Activated T-helper 1 cell treated with anti-CD3 and anti-CD28 coated beads, Interleukin-12 subunit alpha, Interleukin-12 subunit beta, Interleukin-2, Interleukin-4 antibody, amounts not matched to agents 30 ng/mL and 10 ng/mL and 1 ng/mL, durations not matched to agents 14 hours and 24 hours and 36 hours (primary cell): ENCODE measurements at regions not wholly inside any gene's neighbourhood (a gene's known extent, or its start where the extent isn't known, plus 50 kb on each side); places are given as distances from the start of the nearest gene placed in this dataset.

ENCODE experiments used
- DNase-seq: peaks from one replicate; pipeline ENCODE4 v3.0.0; 2021; ENCODE audit warnings: low spot score
- H3K27ac Mint-ChIP-seq: one replicate; pipeline ENCODE4 v1.8.0; 2021; ENCODE audit warnings: mild to moderate bottlenecking, mixed read lengths
- H3K27me3 Mint-ChIP-seq: one replicate; pipeline ENCODE4 v1.8.0; 2022; ENCODE audit warnings: mild to moderate bottlenecking, moderate library complexity, mixed read lengths; ENCODE audit not compliant: insufficient read depth
- H3K36me3 Mint-ChIP-seq: one replicate; pipeline ENCODE4 v1.8.0; 2021; ENCODE audit warnings: low read depth, mixed read lengths
- H3K4me1 Mint-ChIP-seq: one replicate; pipeline ENCODE4 v1.8.0; 2021; ENCODE audit warnings: low read depth, mixed read lengths
- H3K4me3 Mint-ChIP-seq: one replicate; pipeline ENCODE4 v1.8.0; 2021; ENCODE audit warnings: mild to moderate bottlenecking, moderate library complexity, mixed read lengths
- H3K9me3 Mint-ChIP-seq: one replicate; pipeline ENCODE4 v1.8.0; 2021; ENCODE audit warnings: mixed read lengths
- intact Hi-C: fragments of 100-400 bp; cut with micrococcal nuclease; formaldehyde crosslinking; loops from one replicate; pipeline ENCODE4 v1.15.1; 2024

- H3K27me3 Mint-ChIP-seq: no peaks in the 10 kb centered on the region
- no peak overlapping the region for H3K27ac Mint-ChIP-seq
- H3K9me3 Mint-ChIP-seq: no peaks in the 10 kb centered on the region
- DNase-seq: no peak
- H3K4me3 Mint-ChIP-seq: no peak overlapping the region
- no peaks in the 10 kb centered on the region for H3K36me3 Mint-ChIP-seq
- intact Hi-C loops: no loop called here
- peaks cover 8% of the 10 kb centered on the region for H3K4me1 Mint-ChIP-seq
Measured at GRCh38 chr10:105834261-105835059, 1193.4 kb downstream of the SORCS3 start.

GRCh38 chr10:105827133-105827532, 1186.0 kb downstream of the SORCS3 start:
- H3K9me3 Mint-ChIP-seq: no peaks in the 10 kb centered on the region
- intact Hi-C loops: no loop called here
- no peaks in the 10 kb centered on the region for H3K36me3 Mint-ChIP-seq
- no peak overlapping the region for H3K27ac Mint-ChIP-seq
- H3K4me1 Mint-ChIP-seq: no peaks in the 10 kb centered on the region
- no peak overlapping the region for H3K4me3 Mint-ChIP-seq
- no peaks in the 10 kb centered on the region for H3K27me3 Mint-ChIP-seq
- no peak for DNase-seq

- Mint-ChIP-seq H3K4me1 (no peaks in the 10 kb centered on the region), H3K27me3 (no peaks in the 10 kb centered on the region), H3K9me3 (peaks cover 5% of the 10 kb centered on the region), H3K4me3 (no peak overlapping the region), H3K36me3 (no peaks in the 10 kb centered on the region), H3K27ac (no peak overlapping the region)
- intact Hi-C loops: no loop called here
- DNase-seq: no peak
Measured at GRCh38 chr10:105807935-105808587, 1167.0 kb downstream of the SORCS3 start.

- Mint-ChIP-seq H3K9me3 (no peaks in the 10 kb centered on the region), H3K27me3 (no peaks in the 10 kb centered on the region), H3K4me3 (no peak overlapping the region), H3K36me3 (no peaks in the 10 kb centered on the region), H3K27ac (no peak overlapping the region), H3K4me1 (no peaks in the 10 kb centered on the region)
- DNase-seq: no peak
- intact Hi-C loops: no loop called here
Measured at GRCh38 chr10:105803206-105803605, 1162.1 kb downstream of the SORCS3 start.

- H3K9me3 Mint-ChIP-seq: no peaks in the 10 kb centered on the region
- H3K4me3 Mint-ChIP-seq: no peak overlapping the region
- no peak for DNase-seq
- intact Hi-C loops: no loop called here
- no peak overlapping the region for H3K27ac Mint-ChIP-seq
- no peaks in the 10 kb centered on the region for H3K27me3 Mint-ChIP-seq
- no peaks in the 10 kb centered on the region for H3K4me1 Mint-ChIP-seq
- H3K36me3 Mint-ChIP-seq: no peaks in the 10 kb centered on the region
Measured at GRCh38 chr10:105800641-105801040, 1159.6 kb downstream of the SORCS3 start.

- no peak for DNase-seq
- no peaks in the 10 kb centered on the region for H3K9me3 Mint-ChIP-seq
- no peak overlapping the region for H3K4me3 Mint-ChIP-seq
- no peak overlapping the region for H3K27ac Mint-ChIP-seq
- H3K4me1 Mint-ChIP-seq: no peaks in the 10 kb centered on the region
- H3K36me3 Mint-ChIP-seq: no peaks in the 10 kb centered on the region
- no peaks in the 10 kb centered on the region for H3K27me3 Mint-ChIP-seq
- intact Hi-C loops: loop anchor here (10.0 kb wide), 1 partner anchor 376 kb away; no protein-coding TSS in a partner anchor
Measured at GRCh38 chr10:105798328-105798889, 1157.3 kb downstream of the SORCS3 start.

GRCh38 chr10:105797234-105797890, 1156.3 kb downstream of the SORCS3 start:
- no peak overlapping the region for H3K27ac Mint-ChIP-seq
- intact Hi-C loops: loop anchor here (10.0 kb wide), 1 partner anchor 377 kb away; no protein-coding TSS in a partner anchor
- H3K27me3 Mint-ChIP-seq: no peaks in the 10 kb centered on the region
- H3K4me3 Mint-ChIP-seq: no peak overlapping the region
- H3K36me3 Mint-ChIP-seq: no peaks in the 10 kb centered on the region
- H3K9me3 Mint-ChIP-seq: no peaks in the 10 kb centered on the region
- DNase-seq: no peak
- no peaks in the 10 kb centered on the region for H3K4me1 Mint-ChIP-seq

- DNase-seq: no peak
- Mint-ChIP-seq H3K36me3 (no peaks in the 10 kb centered on the region), H3K4me3 (no peak overlapping the region), H3K27me3 (no peaks in the 10 kb centered on the region), H3K9me3 (no peaks in the 10 kb centered on the region), H3K27ac (no peak overlapping the region), H3K4me1 (no peaks in the 10 kb centered on the region)
- intact Hi-C loops: loop anchor here (10.0 kb wide), 1 partner anchor 382 kb away; no protein-coding TSS in a partner anchor
Measured at GRCh38 chr10:105793071-105793470, 1152.0 kb downstream of the SORCS3 start.

- H3K27ac Mint-ChIP-seq: no peak overlapping the region
- H3K27me3 Mint-ChIP-seq: no peaks in the 10 kb centered on the region
- H3K4me3 Mint-ChIP-seq: no peak overlapping the region
- intact Hi-C loops: no loop called here
- no peak for DNase-seq
- no peaks in the 10 kb centered on the region for H3K36me3 Mint-ChIP-seq
- no peaks in the 10 kb centered on the region for H3K4me1 Mint-ChIP-seq
- H3K9me3 Mint-ChIP-seq: peaks cover 11% of the 10 kb centered on the region
Measured at GRCh38 chr10:105785721-105786120, 1144.6 kb downstream of the SORCS3 start.

GRCh38 chr10:105783936-105784483, 1142.9 kb downstream of the SORCS3 start:
- no peak for DNase-seq
- Mint-ChIP-seq H3K9me3 (peaks cover 11% of the 10 kb centered on the region), H3K36me3 (no peaks in the 10 kb centered on the region), H3K4me3 (no peak overlapping the region), H3K27me3 (no peaks in the 10 kb centered on the region), H3K27ac (no peak overlapping the region), H3K4me1 (no peaks in the 10 kb centered on the region)
- intact Hi-C loops: no loop called here

GRCh38 chr10:105774881-105775280, 1133.8 kb downstream of the SORCS3 start:
- DNase-seq: no peak
- H3K36me3 Mint-ChIP-seq: no peaks in the 10 kb centered on the region
- no peaks in the 10 kb centered on the region for H3K27me3 Mint-ChIP-seq
- no peak overlapping the region for H3K27ac Mint-ChIP-seq
- no peak overlapping the region for H3K4me3 Mint-ChIP-seq
- intact Hi-C loops: no loop called here
- no peaks in the 10 kb centered on the region for H3K9me3 Mint-ChIP-seq
- H3K4me1 Mint-ChIP-seq: no peaks in the 10 kb centered on the region

GRCh38 chr10:105774351-105774750, 1133.3 kb downstream of the SORCS3 start:
- Mint-ChIP-seq H3K36me3 (no peaks in the 10 kb centered on the region), H3K4me1 (no peaks in the 10 kb centered on the region), H3K4me3 (no peak overlapping the region), H3K9me3 (no peaks in the 10 kb centered on the region), H3K27ac (no peak overlapping the region), H3K27me3 (no peaks in the 10 kb centered on the region)
- DNase-seq: no peak
- intact Hi-C loops: no loop called here
